B cell (primary cell): ENCODE measurements at regions not wholly inside any gene's neighbourhood (a gene's known extent, or its start where the extent isn't known, plus 50 kb on each side); places are given as distances from the start of the nearest gene placed in this dataset.

Source experiments
- ATAC-seq: fragments of 200-7000 bp; cut with Tn5 transposase; one replicate; pipeline ENCODE4 v1.10.0; 2021; ENCODE audit warnings: low read depth, mild to moderate bottlenecking, moderate number of reproducible peaks, moderate library complexity
- CTCF ChIA-PET: fragments of 350-600 bp; sonication (Branson Sonifier 250); formaldehyde crosslinking; loops from one replicate; lab custom pipeline; 2021; ENCODE audit warnings: antibody characterized with exemption, inconsistent platforms; lab: Charles Lee
- POLR2A ChIA-PET: fragments of 350-600 bp; sonication (Branson Sonifier 250); formaldehyde crosslinking; loops from one replicate; lab custom pipeline; 2021; ENCODE audit warnings: antibody characterized with exemption; lab: Charles Lee
- DNase-seq: peaks from one replicate; pipeline ENCODE4 v3.0.0; 2013
- H2AFZ ChIP-seq: 2 replicates; pipeline ENCODE4 v1.6.1; 2012; ENCODE audit warnings: mild to moderate bottlenecking, low read depth, low read length; ENCODE audit not compliant: insufficient read depth, poor library complexity, severe bottlenecking
- H3K27ac ChIP-seq, 2 donors: 1 replicate in 1 of 2; 2 replicates in 1 of 2; pipeline ENCODE4 v1.5.1; 2012 to 2013; ENCODE audit warnings: low read length in 2 of 2, mild to moderate bottlenecking in 2 of 2, moderate library complexity in 1 of 2
- H3K27me3 ChIP-seq, 4 experiments: fragments of 200-600 bp in 1 of 4; sonication (generic) in 1 of 4; replicated peaks in 1 of 4; 1 replicate in 2 of 4; 2 replicates in 2 of 4; pipeline versions ENCODE4 v1.6.1 to v1.7.0; 2013 to 2016; ENCODE audit warnings: low read length in 3 of 4, mild to moderate bottlenecking in 2 of 4, mixed read lengths in 1 of 4, moderate library complexity in 1 of 4; ENCODE audit not compliant: insufficient read depth in 4 of 4, control insufficient read depth in 3 of 4; ENCODE audit errors: control extremely low read depth in 1 of 4
- H3K36me3 ChIP-seq, 2 experiments: replicated peaks in 1 of 2; 1 replicate in 1 of 2; 2 replicates in 1 of 2; pipeline versions ENCODE4 v1.6.1 to v1.7.1; 2013; ENCODE audit warnings: low read length in 1 of 2; ENCODE audit not compliant: insufficient read depth in 2 of 2, control insufficient read depth in 1 of 2; ENCODE audit errors: control extremely low read depth in 1 of 2, extremely low read depth in 1 of 2
- H3K4me1 ChIP-seq, 2 donors: fragments of 200-600 bp in 1 of 2; sonication (generic) in 1 of 2; 1 replicate in 1 of 2; 2 replicates in 1 of 2; pipeline versions ENCODE4 v1.5.1 to v1.6.1; 2013 to 2017; ENCODE audit warnings: low read length in 2 of 2; ENCODE audit not compliant: control insufficient read depth in 2 of 2, insufficient read depth in 2 of 2
- H3K4me2 ChIP-seq: replicated peaks from 2 replicates; pipeline ENCODE3; 2012; ENCODE audit warnings: mild to moderate bottlenecking, low read depth, low read length; ENCODE audit not compliant: poor library complexity, severe bottlenecking
- H3K4me3 ChIP-seq, 5 experiments: fragments of 200-600 bp in 1 of 5; sonication (generic) in 1 of 5; 1 replicate in 3 of 5; 2 replicates in 2 of 5; pipeline versions ENCODE4 v1.5.1 to v1.7.0; 2011 to 2016; ENCODE audit warnings: low read length in 4 of 5, mild to moderate bottlenecking in 4 of 5, low read depth in 2 of 5, control low read depth in 1 of 5, moderate library complexity in 1 of 5; ENCODE audit not compliant: insufficient read depth in 1 of 5; ENCODE audit errors: control extremely low read depth in 1 of 5, extremely low read depth in 1 of 5
- H3K79me2 ChIP-seq: fragments of 200-600 bp; sonication (generic); one replicate; pipeline ENCODE4 v1.6.0; 2016; ENCODE audit warnings: low read length; ENCODE audit not compliant: control insufficient read depth, insufficient read depth
- H3K9ac ChIP-seq: fragments of 200-600 bp; sonication (generic); 2 replicates; pipeline ENCODE4 v1.6.1; 2017; ENCODE audit warnings: mild to moderate bottlenecking, low read length, moderate library complexity
- H3K9me3 ChIP-seq, 3 donors: one replicate each; pipeline versions ENCODE4 v1.6.1 to v1.7.1; 2013; ENCODE audit warnings: low read length in 2 of 3; ENCODE audit not compliant: control insufficient read depth in 2 of 3, insufficient read depth in 1 of 3; ENCODE audit errors: control extremely low read depth in 1 of 3
- H4K20me1 ChIP-seq: 2 replicates; pipeline ENCODE4 v1.6.0; 2012; ENCODE audit warnings: mild to moderate bottlenecking, low read length; ENCODE audit not compliant: insufficient read depth, control insufficient read depth, poor library complexity, severe bottlenecking
- H3K27ac Mint-ChIP-seq: one replicate; pipeline ENCODE4 v1.8.0; 2021; ENCODE audit warnings: mixed read lengths
- H3K27me3 Mint-ChIP-seq: one replicate; pipeline ENCODE4 v1.8.0; 2021; ENCODE audit warnings: mixed read lengths
- H3K4me1 Mint-ChIP-seq: one replicate; pipeline ENCODE4 v1.8.0; 2021; ENCODE audit warnings: mixed read lengths
- H3K4me3 Mint-ChIP-seq: one replicate; pipeline ENCODE4 v1.8.0; 2021; ENCODE audit warnings: mixed read lengths
- H3K9me3 Mint-ChIP-seq: one replicate; pipeline ENCODE4 v1.8.0; 2022; ENCODE audit warnings: mixed read lengths; ENCODE audit not compliant: insufficient read depth
- EZH2 ChIP-seq: IDR thresholded peaks from 2 replicates; pipeline ENCODE4 v1.6.1; 2012; ENCODE audit warnings: borderline replicate concordance, low read depth, mild to moderate bottlenecking, moderate library complexity, low read length; ENCODE audit not compliant: insufficient read depth, poor library complexity, severe bottlenecking
- WGBS: methylation state at CpG from one replicate; pipeline ENCODE4 v1.1.5; 2013; ENCODE audit warnings: missing lambda C conversion rate; ENCODE audit not compliant: insufficient coverage; 5-methylcytosine and 5-hydroxymethylcytosine counted together
- intact Hi-C: fragments of 100-400 bp; cut with micrococcal nuclease; formaldehyde crosslinking; loops from one replicate; pipeline ENCODE4 v1.10.0; 2022
- TF ChIP-seq, protein P1 (sequence below): fragments of 200-600 bp; IDR thresholded peaks from one replicate; pipeline ENCODE4 v1.8.0; 2022; ENCODE audit warnings: antibody characterized with exemption, mild to moderate bottlenecking

DNA sequence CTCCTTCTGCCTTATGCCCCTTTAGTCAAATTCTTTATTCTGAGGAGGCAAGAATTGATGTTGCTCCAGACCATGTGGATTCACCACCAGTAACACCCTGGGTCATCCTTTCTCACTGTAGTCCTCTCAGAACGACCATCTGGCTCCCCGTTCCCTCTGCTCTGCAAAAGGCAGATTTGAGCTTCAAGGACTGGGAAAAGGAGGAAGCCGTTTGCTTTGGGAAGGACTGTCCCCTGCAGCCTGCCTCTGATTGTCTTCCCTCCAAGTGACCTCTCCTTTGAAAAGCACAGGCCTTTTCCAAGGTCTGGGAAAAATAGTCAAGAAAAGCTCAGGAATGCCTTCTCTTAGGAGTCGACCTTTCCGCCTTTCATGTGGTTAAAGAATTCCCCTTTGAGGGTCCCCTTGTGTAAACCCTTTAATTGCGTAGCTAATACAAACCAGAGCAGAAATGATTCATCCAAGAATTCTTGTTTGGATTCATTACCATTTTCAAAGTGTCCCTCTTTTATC, 130.1 kb upstream of the COPS8 start:
- POLR2A ChIA-PET, result no interaction called here
- Mint-ChIP-seq H3K27ac (no peak overlapping the region), H3K27me3 (peaks cover 10% of the 10 kb centered on the region), H3K9me3 (no peaks in the 10 kb centered on the region), H3K4me3 (no peak overlapping the region), H3K4me1 (no peaks in the 10 kb centered on the region)
- CTCF ChIA-PET, result no interaction called here
- H3K4me1 ChIP-seq, result no peaks in the 10 kb centered on the region
- no peaks in the 10 kb centered on the region for H3K79me2 ChIP-seq
- ATAC-seq (no peak), DNase-seq (no peak)
- TF ChIP-seq, protein P1, sequence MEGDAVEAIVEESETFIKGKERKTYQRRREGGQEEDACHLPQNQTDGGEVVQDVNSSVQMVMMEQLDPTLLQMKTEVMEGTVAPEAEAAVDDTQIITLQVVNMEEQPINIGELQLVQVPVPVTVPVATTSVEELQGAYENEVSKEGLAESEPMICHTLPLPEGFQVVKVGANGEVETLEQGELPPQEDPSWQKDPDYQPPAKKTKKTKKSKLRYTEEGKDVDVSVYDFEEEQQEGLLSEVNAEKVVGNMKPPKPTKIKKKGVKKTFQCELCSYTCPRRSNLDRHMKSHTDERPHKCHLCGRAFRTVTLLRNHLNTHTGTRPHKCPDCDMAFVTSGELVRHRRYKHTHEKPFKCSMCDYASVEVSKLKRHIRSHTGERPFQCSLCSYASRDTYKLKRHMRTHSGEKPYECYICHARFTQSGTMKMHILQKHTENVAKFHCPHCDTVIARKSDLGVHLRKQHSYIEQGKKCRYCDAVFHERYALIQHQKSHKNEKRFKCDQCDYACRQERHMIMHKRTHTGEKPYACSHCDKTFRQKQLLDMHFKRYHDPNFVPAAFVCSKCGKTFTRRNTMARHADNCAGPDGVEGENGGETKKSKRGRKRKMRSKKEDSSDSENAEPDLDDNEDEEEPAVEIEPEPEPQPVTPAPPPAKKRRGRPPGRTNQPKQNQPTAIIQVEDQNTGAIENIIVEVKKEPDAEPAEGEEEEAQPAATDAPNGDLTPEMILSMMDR, result no peak
- TF ChIP-seq EZH2, result no peak
- no peak overlapping the region for H3K4me3 ChIP-seq
- H3K36me3 ChIP-seq, result no peaks in the 10 kb centered on the region
- peaks cover 0 to 5% (median 4%) of the 10 kb centered on the region in 3 donors for H3K9me3 ChIP-seq
- no peak overlapping the region for H2AFZ ChIP-seq
- no peak overlapping the region for H3K4me2 ChIP-seq
- peaks cover 0 to 3% (median 0%) of the 10 kb centered on the region in 4 experiments for H3K27me3 ChIP-seq
- H3K27ac ChIP-seq, result no peak overlapping the region
- no peak overlapping the region for H3K9ac ChIP-seq
- intact Hi-C loops, result no loop called here
- no peaks in the 10 kb centered on the region for H4K20me1 ChIP-seq
- WGBS, result 92% methylated on average over 5 of the region's 6 CpGs

DNA sequence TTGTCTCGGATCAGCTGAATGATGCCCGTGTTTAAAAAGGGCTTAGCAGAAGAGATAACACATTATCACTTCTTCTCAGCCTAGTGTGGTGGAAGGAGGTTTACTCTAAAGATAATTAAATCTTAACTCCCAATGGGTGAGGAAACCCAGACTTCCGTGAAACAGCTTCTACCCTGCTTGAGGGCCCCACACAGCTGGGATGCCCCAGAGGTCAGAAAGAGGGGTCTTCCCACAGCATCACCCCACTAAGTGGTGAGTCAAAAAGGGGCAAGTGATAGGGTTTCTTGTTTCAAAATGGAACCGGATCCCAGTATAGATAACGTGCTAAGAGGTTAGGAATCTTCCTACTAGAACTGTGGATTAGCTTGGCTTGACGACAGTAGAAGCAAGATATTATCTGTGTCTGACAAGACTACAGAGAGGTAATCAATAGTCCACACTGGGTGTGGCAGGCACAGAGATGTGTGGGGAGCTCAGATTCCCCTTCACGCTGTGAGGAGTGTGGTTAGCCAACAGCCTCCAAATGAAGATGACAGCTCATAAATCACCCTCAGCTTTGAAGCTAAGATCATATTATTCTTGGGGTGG, 129.6 kb upstream of the COPS8 start:
- peaks cover 0 to 3% (median 0%) of the 10 kb centered on the region in 4 experiments for H3K27me3 ChIP-seq
- no peak overlapping the region for H3K9ac ChIP-seq
- Mint-ChIP-seq H3K27me3 (peaks cover 10% of the 10 kb centered on the region), H3K27ac (no peak overlapping the region), H3K4me3 (no peak overlapping the region), H3K9me3 (no peaks in the 10 kb centered on the region), H3K4me1 (no peaks in the 10 kb centered on the region)
- H2AFZ ChIP-seq, result no peak overlapping the region
- H3K4me2 ChIP-seq, result no peak overlapping the region
- ChIA-PET CTCF (no interaction called here), POLR2A (no interaction called here)
- no peaks in the 10 kb centered on the region for H3K79me2 ChIP-seq
- peaks cover 0 to 5% (median 4%) of the 10 kb centered on the region in 3 donors for H3K9me3 ChIP-seq
- no peak for DNase-seq
- no peaks in the 10 kb centered on the region for H3K4me1 ChIP-seq
- intact Hi-C loops, result no loop called here
- ATAC-seq, result no peak
- TF ChIP-seq, protein P1, result no peak
- no peak for TF ChIP-seq EZH2
- H4K20me1 ChIP-seq, result no peaks in the 10 kb centered on the region
- no peaks in the 10 kb centered on the region for H3K36me3 ChIP-seq
- no peak overlapping the region for H3K27ac ChIP-seq
- WGBS, result no CpG with 5 or more reads among the region's 7 CpGs
- H3K4me3 ChIP-seq, result no peak overlapping the region
